Upper lobe of left lung (tissue), 6 donors: ENCODE measurements at regions not wholly inside any gene's neighbourhood (a gene's known extent, or its start where the extent isn't known, plus 50 kb on each side); places are given as distances from the start of the nearest gene placed in this dataset.

Source experiments
- ATAC-seq, 2 donors: fragments of 200-7000 bp; cut with Tn5 transposase; one replicate each; pipeline ENCODE4 v1.9.1; 2022; ENCODE audit warnings: mild to moderate bottlenecking in 2 of 2, moderate library complexity in 2 of 2; ENCODE audit not compliant: low FRiP score in 2 of 2
- DNase-seq, 2 donors: peaks; one replicate each; pipeline ENCODE4 v3.0.0-alpha.2; 2019 to 2020
- H3K27ac ChIP-seq, 4 donors: fragments of 200-600 bp; sonication (generic); one replicate each; pipeline ENCODE4 v1.5.1; 2016 to 2019
- H3K27me3 ChIP-seq, 4 donors: fragments of 200-600 bp; sonication (generic); one replicate each; pipeline ENCODE4 v1.5.1; 2017 to 2019
- H3K36me3 ChIP-seq, 4 donors: fragments of 200-600 bp; sonication (generic); one replicate each; pipeline ENCODE4 v1.5.1; 2016 to 2019
- H3K4me1 ChIP-seq, 4 donors: fragments of 200-600 bp; sonication (generic); one replicate each; pipeline ENCODE4 v1.5.1; 2018 to 2019
- H3K4me3 ChIP-seq, 4 donors: fragments of 200-600 bp; sonication (generic); one replicate each; pipeline ENCODE4 v1.5.1; 2017 to 2019; ENCODE audit warnings: mild to moderate bottlenecking in 2 of 4, moderate library complexity in 1 of 4
- H3K9me3 ChIP-seq, 4 donors: fragments of 200-600 bp; sonication (generic); one replicate each; pipeline ENCODE4 v1.5.1; 2018 to 2019
- EP300 ChIP-seq, 4 donors: sonication (generic); formaldehyde crosslinking; IDR thresholded peaks; one replicate each; pipeline ENCODE4 v1.5.1; 2017; ENCODE audit warnings: antibody characterized with exemption in 4 of 4, control low read depth in 2 of 4
- POLR2A ChIP-seq, 4 donors: fragments of 450-650 bp; IDR thresholded peaks; one replicate each; pipeline ENCODE4 v1.5.1; 2016 to 2017; ENCODE audit warnings: antibody characterized with exemption in 4 of 4, mild to moderate bottlenecking in 2 of 4
- POLR2AphosphoS5 ChIP-seq, 2 donors: sonication (generic); formaldehyde crosslinking; IDR thresholded peaks; one replicate each; pipeline ENCODE4 v1.5.1; 2017; ENCODE audit warnings: antibody characterized with exemption in 2 of 2
- WGBS, 2 donors: methylation state at CpG; one replicate each; pipeline ENCODE4 v1.1.5; 2017 to 2018; 5-methylcytosine and 5-hydroxymethylcytosine counted together
- TF ChIP-seq, protein P1 (sequence below), 6 experiments: fragments of 450-650 bp in 4 of 6; fragments of 200-600 bp in 2 of 6; sonication (generic) in 2 of 6; IDR thresholded peaks; one replicate each; pipeline ENCODE4 v1.5.1; 2016 to 2019; ENCODE audit warnings: antibody characterized with exemption in 6 of 6
- donor health status: DM: no; HTN: no; CAD: no; lungs with moderate emphysema.
- donor health status: DM: no; HTN: yes; CAD: no; lungs with severe emphysema.

DNA sequence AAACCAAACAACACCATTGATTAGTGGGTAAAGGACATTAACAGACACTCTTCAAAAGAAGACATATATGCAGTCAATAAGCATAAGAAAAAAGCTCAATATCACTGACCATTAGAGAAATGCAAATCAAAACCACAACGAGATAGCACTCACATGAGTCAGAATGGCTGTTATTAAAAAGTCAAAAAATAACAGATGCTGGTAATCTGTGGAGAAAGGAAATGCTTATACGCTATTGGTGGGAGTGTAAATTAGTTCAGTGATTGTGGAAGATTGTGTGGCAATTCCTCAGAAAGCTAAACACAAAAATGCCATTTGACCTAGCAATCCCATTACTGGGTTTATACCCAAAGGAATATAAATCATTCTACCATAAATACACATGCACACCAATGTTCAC lies 182.6 kb downstream of the TRPC6 start:
- no peak for ATAC-seq
- no peaks in the 10 kb centered on the region for H3K36me3 ChIP-seq
- H3K4me1 ChIP-seq, result no peaks in the 10 kb centered on the region
- no peak overlapping the region for H3K4me3 ChIP-seq
- 74 to 85% methylated on average over 2 of the region's 2 CpGs for WGBS, 2 donors
- H3K27ac ChIP-seq, result no peak overlapping the region
- H3K9me3 ChIP-seq, result no peaks in the 10 kb centered on the region
- TF ChIP-seq, protein P1, sequence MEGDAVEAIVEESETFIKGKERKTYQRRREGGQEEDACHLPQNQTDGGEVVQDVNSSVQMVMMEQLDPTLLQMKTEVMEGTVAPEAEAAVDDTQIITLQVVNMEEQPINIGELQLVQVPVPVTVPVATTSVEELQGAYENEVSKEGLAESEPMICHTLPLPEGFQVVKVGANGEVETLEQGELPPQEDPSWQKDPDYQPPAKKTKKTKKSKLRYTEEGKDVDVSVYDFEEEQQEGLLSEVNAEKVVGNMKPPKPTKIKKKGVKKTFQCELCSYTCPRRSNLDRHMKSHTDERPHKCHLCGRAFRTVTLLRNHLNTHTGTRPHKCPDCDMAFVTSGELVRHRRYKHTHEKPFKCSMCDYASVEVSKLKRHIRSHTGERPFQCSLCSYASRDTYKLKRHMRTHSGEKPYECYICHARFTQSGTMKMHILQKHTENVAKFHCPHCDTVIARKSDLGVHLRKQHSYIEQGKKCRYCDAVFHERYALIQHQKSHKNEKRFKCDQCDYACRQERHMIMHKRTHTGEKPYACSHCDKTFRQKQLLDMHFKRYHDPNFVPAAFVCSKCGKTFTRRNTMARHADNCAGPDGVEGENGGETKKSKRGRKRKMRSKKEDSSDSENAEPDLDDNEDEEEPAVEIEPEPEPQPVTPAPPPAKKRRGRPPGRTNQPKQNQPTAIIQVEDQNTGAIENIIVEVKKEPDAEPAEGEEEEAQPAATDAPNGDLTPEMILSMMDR (IDR thresholded peaks at IDR 0.05), result no peak
- no peak for TF ChIP-seq POLR2AphosphoS5 (IDR thresholded peaks at IDR 0.05)
- no peak for TF ChIP-seq POLR2A (IDR thresholded peaks at IDR 0.05)
- TF ChIP-seq EP300 (IDR thresholded peaks at IDR 0.05), result no peak
- H3K27me3 ChIP-seq, result no peaks in the 10 kb centered on the region
- DNase-seq, result no peak

DNA sequence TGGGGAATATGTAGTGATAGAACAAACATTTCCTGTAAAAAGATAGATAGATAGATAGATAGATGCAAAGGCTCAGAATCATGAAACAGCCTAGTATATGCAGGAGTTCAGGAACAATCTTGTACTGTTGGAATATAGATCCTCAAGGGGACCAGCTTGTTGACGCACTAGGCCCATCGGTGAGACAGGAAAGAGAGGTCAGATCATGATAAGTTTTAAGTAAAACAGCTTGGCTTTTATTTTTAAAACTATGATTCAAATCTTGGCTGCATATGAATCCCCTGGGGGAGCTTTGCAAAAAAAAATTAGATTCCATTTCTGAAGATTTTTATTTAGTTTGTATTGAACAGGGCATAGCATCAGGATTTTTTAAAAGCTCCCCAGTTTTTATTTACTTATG lies 185.8 kb downstream of the TRPC6 start:
- Histone ChIP-seq H3K36me3 (no peaks in the 10 kb centered on the region), H3K27me3 (no peaks in the 10 kb centered on the region), H3K27ac (no peak overlapping the region), H3K4me3 (no peak overlapping the region), H3K9me3 (no peaks in the 10 kb centered on the region), H3K4me1 (no peaks in the 10 kb centered on the region)
- DNase-seq (no peak), ATAC-seq (peak in 1 of 2 donors; percentile 50)
- 43 to 51% methylated on average over 2 of the region's 2 CpGs for WGBS, 2 donors
- TF ChIP-seq EP300 (IDR thresholded peaks at IDR 0.05), result no peak
- TF ChIP-seq, protein P1 (IDR thresholded peaks at IDR 0.05), result no peak
- TF ChIP-seq POLR2AphosphoS5 (IDR thresholded peaks at IDR 0.05), result no peak
- TF ChIP-seq POLR2A (IDR thresholded peaks at IDR 0.05), result no peak

DNA sequence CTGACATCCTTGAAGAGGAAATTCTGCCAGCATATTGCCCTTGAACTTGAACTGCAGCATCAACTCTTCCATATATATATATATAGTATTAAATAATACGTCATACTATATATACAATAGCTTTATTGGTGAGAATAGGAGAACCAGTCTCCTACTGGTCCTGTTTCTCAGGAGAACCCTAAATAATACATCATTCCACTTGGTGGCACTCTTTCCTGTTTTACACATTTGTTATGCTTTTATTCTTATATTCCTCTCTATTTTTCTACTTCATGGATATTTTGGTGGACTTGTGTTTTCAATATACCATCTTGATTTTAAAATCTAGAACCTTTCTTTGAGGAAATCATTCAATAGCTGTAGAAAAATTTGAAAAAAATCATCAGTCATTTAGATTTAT lies 193.3 kb downstream of the TRPC6 start:
- TF ChIP-seq POLR2AphosphoS5 (IDR thresholded peaks at IDR 0.05), result no peak
- TF ChIP-seq, protein P1 (IDR thresholded peaks at IDR 0.05), result no peak
- no peak for TF ChIP-seq POLR2A (IDR thresholded peaks at IDR 0.05)
- no peak for TF ChIP-seq EP300 (IDR thresholded peaks at IDR 0.05)
- ATAC-seq (no peak), DNase-seq (no peak)
- no peaks in the 10 kb centered on the region for H3K36me3 ChIP-seq
- no peaks in the 10 kb centered on the region for H3K4me1 ChIP-seq
- no peaks in the 10 kb centered on the region for H3K27me3 ChIP-seq
- no peaks in the 10 kb centered on the region for H3K9me3 ChIP-seq
- WGBS, 2 donors, result 73 to 78% methylated on average over 1 of the region's 1 CpG
- no peak overlapping the region for H3K4me3 ChIP-seq
- H3K27ac ChIP-seq, result no peak overlapping the region

DNA sequence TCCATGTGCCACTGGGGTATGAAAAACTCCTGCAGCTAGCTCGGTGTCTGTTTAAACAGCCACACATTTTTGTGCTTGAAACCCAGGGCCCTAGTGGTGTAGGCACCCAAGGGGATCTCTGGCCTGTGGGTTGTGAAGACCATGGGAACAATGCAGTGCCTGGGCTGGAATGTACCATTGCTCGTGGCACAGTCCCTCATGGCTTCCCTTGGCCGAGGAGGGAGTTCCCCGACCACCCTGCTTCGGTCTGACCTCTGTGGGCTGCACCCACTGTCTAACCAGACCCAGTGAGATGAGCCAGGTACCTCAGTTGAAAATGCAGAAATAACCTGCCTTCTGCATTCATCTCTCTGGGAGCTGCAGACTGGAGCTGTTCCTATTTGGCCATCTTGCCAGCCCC lies 214.0 kb downstream of the TRPC6 start:
- DNase-seq, result no peak
- TF ChIP-seq EP300 (IDR thresholded peaks at IDR 0.05) (no peak), POLR2AphosphoS5 (IDR thresholded peaks at IDR 0.05) (no peak), POLR2A (IDR thresholded peaks at IDR 0.05) (no peak)
- TF ChIP-seq, protein P1 (IDR thresholded peaks at IDR 0.05), result no peak
- WGBS, 2 donors, result 80 to 87% methylated on average over 4 to 5 of the region's 5 CpGs

DNA sequence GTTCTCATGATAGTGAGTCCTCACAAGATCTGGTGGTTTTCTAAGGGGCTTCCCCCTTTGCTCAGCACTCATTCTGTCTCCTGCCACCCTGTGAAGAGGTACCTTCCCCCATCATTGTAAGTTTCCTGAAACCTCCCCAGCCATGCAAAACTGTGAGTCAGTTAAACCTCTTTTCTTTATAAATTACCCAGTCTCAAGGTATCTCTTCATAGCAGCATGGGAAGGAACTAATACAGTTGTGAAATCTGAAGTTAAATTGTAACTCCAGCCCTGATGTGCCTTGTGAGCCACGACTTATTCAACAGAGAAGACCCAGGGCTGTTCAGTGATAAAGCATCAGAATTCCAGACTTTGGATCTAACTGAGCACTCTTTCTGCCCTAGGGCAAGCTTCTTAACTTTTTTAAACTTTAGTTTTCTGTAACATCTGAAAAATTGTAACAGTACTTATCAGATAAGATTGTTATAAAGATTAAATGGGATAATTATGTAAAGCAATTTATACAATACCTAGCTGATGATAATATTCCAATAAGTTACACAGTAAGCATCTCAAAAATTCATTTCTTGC lies 220.0 kb downstream of the TRPC6 start:
- 54 to 59% methylated on average over 1 of the region's 1 CpG for WGBS, 2 donors
- no peak for TF ChIP-seq POLR2A (IDR thresholded peaks at IDR 0.05)
- TF ChIP-seq EP300 (IDR thresholded peaks at IDR 0.05), result no peak
- no peak for TF ChIP-seq POLR2AphosphoS5 (IDR thresholded peaks at IDR 0.05)
- TF ChIP-seq, protein P1 (IDR thresholded peaks at IDR 0.05), result no peak
- H3K4me3 ChIP-seq, result no peak overlapping the region
- no peaks in the 10 kb centered on the region for H3K9me3 ChIP-seq
- no peak for ATAC-seq
- H3K36me3 ChIP-seq, result no peaks in the 10 kb centered on the region
- no peak for DNase-seq
- no peaks in the 10 kb centered on the region for H3K4me1 ChIP-seq
- H3K27ac ChIP-seq, result no peak overlapping the region
- no peaks in the 10 kb centered on the region for H3K27me3 ChIP-seq

More for the DNA sequence above, 214.0 kb downstream of the TRPC6 start:
- ATAC-seq, result no peak
- Histone ChIP-seq H3K4me1 (no peaks in the 10 kb centered on the region), H3K36me3 (no peaks in the 10 kb centered on the region), H3K9me3 (no peaks in the 10 kb centered on the region), H3K27me3 (no peaks in the 10 kb centered on the region), H3K27ac (no peak overlapping the region), H3K4me3 (no peak overlapping the region)
